ENCODE measurements at regions not wholly inside any gene's neighbourhood (a gene's known extent, or its start where the extent isn't known, plus 50 kb on each side); places are given as distances from the start of the nearest gene placed in this dataset.

DNA sequence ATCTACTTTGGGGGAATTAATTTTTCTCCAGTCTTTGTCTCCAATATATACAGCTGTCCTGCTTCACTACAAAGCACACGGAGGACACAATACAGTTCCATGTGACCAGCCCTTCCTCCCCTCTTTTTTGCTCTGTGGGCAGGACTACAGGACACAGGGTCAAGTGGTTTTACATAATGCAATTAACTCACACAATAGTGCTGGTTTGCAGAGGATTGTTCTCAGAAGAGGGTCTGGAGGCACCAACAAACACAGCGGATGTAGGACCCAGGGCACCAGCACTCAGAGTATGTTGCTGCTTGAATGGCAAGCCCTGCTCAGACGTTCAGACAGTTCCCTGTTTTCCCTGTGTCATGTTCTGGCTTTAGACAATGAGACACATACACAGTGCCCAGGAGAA lies 52.0 kb upstream of the NPTX2 start:
- no peak for DNase-seq (ENCODE audit: low read depth)

DNA sequence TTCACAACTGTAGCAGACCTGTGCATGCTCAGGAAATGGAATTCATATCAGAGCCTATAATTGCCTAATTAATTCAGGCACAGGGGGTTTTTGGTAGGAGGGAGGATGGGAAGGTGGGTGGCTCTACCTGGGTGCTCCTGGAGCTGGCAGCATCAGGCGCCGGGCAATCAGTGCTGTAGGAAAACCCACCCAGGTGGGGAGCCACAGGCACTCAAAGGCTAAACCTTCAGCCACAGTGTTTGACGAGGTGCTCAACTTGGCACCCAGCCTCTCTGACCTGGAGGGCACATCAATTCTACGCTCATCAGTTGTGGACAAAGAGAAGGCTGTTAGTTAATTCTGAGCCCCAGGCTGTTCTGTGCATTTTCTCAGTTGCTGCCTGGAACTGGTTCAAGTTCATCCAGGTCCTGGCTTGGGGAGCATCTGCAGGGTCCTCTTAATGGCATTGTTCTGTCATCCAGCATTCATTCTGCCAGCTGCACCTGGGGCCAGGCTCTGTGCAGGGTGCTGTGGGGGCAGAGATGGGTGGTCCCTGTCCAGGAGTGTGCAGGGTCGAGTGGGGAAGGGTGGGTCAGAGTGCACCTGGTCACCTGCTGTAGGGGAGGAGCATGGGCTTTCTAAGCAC lies 54.1 kb upstream of the NPTX2 start:
- DNase-seq (ENCODE audit: low read depth), result no peak

DNA sequence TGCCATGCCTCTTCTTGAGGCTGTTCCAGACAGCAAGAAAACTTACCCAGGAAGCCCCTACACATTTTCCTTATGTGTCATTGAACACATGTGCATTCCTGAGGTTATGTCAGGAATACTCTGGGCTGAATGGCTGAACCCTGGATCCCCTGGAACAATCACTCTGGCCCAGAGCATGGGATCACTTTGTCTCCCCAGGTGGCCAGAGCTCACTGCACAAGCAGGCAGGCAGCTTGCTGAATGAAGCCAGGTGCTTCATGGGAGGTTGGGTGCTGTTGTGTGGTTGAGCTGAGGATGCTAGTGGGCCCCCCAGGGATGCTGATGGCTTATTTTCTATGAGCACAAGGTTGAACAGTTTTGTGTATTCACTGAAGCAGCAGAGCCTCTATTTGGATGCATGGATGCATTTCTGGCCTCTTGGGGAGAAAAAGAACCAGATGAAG lies 54.7 kb upstream of the NPTX2 start:
- no peak for DNase-seq (ENCODE audit: low read depth)

DNA sequence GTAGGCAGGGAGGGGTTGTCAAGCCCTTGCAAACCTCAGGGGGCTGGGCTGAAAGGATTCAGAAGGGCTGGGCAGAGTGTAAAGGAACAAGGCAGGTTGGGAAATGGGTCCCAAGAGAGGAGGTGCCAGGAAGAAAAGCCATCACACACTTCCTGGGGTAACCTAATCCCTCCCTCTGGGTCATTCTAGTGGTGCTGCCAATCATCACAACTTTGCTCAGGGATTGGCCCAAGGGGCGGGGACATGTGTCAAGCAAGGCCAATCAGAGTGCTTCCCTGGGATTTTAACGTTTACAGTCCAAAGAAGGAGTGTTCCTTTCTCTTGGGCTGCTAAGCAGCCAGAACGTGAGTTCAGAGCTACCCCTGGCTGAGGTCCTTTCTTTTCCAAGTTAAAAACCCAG lies 57.1 kb upstream of the NPTX2 start:
- DNase-seq (ENCODE audit: low read depth), result peak; percentile 26

DNA sequence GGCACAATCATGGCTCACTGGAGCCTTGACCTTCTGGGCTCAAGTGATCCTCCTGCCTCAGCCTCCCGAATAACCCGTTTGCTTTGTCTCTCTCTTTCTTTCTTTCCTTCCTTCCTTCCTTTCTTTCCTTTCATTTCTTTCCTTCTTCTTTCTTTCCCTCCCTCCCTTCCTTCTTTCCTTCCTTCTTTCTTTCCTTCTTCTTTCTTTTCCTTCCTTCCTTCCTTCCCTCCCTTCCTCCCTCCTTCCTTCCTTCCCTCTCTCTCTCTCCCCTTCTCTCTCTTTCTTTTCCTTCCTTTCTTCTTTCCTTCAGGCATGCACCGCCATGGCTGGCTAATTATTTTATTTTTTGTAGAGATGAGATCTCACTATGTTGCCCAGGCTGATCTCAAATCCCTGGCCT lies 57.9 kb upstream of the NPTX2 start:
- no peak for DNase-seq (ENCODE audit: low read depth)

DNA sequence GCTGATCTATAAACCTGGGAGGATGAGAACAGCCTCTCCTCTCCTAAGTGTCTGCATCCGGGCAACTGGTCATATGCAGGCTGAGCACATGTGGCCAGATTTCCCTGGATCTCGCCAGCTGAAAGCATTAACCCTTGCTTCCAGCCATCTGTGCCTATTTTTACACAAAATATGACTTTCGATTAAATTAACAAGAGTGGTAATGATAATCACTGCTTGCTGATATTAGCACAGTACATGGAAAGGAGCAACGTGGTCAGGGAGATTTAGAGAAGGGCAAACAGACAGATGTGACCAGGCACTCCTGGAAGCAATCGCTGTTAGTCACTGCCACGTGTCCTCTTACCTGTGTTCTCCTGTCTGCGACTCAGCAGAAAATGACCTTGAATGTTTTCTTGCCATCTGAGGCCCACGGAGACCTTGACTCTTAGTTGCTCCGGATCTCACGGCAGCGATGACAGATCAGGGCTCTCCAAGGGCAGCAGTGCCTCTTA lies 59.5 kb upstream of the NPTX2 start:
- no peak for DNase-seq (ENCODE audit: low read depth)

DNA sequence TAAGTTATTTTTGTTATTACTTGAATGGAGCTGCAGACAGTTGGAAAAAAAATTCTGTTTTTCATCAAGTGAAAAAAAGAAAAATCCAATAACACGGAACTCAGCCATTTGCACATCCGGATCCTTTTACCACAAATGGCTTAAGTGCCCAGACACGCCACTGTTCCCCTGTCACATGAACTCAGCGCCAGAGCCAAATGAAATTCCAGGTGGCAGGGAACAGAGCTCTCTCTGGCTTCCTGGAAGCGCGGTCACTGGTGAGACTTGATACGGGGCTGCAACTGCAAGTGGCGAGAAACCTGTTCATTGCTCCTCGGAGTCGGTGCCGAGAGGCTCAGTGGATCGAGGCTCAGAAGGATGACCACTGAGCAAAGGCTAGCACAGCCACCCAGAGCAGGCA lies 60.8 kb upstream of the NPTX2 start:
- no peak for DNase-seq (ENCODE audit: low read depth)

DNA sequence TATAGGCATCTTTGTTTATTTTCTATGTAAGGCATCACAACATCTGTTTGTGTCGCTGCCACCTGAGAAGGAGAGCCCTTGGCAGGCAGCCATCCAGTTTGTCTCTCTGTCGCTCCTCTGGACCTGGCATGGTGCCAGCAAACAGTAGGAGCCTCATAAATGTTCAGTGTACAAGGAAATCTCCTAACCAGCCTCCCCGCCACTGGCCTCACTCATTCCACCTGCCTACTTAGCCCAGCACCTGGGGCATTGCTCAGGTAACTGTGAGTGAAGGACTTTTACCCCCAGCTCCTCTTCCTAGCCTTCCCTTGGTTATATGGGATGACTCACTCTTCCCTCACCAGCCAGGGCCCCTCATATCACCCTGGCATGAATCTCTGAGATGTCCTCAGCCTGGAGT lies 61.7 kb upstream of the NPTX2 start:
- peak; percentile 49 for DNase-seq (ENCODE audit: low read depth)

DNA sequence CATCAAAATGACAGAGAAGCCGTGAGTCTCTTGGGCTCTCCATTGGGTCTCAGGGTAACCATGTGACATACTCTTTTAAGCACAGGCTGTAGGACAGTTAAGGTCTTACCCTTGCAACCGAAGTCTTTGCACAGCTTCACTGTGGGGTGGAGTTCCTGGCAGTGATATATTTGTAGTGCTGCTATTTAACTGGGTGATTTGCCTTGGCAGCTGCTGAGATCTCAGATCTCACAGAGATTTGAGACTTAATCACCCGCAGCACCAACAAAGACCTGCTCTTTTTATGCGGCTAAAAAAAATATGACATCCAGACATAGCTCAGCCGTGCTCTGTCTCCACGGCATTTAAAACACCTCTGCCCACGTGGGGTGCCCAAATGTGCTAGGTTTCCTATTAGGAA lies 63.4 kb upstream of the NPTX2 start:
- no peak for DNase-seq (ENCODE audit: low read depth)

DNA sequence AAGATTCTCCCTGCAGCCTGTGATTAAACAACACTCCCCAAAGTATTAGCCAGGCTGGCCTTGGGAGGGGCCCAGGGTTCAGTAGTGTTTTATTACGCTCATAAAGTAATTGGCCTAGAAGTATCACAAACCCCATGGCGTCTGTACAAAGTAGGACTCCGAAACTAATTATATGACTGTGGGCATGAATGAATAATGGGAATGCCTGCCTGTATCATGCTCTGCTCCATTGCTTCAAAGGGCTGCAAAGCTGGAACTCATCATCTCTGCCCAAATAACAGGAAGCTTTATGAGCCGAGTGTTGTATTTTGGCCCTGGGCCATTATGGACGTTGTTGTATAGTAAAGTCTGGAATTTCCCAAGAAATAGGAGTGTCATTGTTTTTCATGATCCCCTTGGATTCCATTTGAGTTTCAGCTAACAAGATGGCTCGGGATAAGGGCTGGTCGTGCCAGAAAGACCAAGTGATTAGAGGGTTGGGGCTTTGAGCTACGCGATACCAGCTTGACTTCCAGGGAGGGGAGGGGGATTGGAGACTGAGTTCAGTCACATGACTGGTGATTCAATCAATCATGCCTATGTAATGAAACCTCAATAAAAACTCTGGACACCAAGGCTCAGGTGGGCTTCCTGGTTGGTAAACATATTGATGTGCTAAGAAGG lies 65.3 kb upstream of the NPTX2 start:
- DNase-seq (ENCODE audit: low read depth), result no peak

DNA sequence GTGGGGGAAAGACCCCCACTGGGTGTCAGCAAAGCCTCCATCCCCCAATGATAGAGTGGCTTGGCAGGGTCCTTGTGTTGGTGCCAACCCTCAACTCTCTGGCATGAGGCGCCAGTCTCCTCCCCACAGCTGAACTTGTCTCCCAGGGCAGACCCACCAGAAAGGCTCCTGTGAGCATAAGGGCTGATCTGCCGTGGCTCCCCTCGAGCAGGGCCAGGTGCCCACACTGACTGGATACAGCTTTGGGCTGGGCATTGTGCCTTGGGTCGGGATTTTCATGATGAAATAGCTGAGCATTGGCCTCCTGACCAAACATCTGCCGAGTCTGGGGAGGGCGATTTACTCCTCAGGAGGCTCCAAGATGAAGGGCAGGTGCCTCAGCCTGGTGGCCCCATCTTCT lies 68.1 kb upstream of the NPTX2 start:
- DNase-seq (ENCODE audit: low read depth), result no peak

DNA sequence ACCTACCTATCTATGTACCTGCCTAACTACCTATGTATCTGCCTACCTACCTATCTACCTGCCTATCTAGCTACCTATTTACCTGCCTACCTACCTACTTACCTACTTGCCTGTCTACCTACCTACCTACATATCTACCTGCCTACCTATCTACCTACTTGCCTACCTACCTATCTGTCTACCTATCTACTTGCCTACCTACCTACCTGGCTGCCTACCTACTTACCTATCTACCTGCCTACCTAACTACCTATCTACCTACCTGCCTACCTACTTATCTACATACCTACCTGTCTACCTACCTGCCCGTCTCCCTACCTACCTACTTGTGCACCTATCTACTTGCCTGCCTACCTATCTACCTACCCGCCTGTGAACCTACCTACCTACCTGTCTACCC lies 68.7 kb upstream of the NPTX2 start:
- no peak for DNase-seq (ENCODE audit: low read depth)

DNA sequence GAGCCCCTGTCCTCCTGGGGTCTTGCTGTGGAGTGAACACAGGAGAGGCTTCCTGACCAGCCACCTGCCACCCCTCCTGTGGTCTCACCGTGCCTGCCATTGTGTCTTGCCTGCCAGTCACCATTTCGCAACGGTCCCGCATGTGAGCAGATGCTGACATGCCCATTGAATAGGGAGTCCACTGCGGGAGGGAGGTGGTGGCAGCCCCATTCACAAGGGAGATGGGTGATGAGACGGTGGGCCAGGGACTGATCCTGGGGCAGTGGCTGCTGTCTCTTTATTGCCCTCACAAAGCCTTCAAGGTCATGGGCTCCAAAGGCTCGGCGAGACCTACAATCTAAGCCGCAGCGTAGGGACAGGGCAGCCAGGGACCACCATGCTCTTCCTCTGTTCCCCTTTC lies 76.0 kb upstream of the NPTX2 start:
- DNase-seq (ENCODE audit: low read depth), result no peak

DNA sequence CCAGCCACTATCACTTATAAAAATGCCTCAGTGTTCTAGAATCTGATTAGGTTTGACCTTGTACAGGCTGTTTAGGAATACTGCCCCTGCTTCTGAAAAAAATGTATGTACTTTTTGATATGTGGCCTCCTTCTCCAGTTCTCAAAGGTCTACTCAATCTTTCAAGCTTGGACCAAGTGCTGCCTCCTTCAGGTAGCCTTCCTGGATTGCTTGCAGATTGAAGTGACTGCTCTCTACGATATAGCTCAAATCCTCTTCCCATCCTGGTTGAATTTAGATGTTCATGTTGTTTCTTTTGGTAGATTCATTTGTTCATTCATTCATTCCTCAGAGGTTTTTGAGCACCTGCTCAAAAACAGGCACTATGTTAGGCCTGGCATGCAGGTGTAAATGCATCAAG lies 77.2 kb upstream of the NPTX2 start:
- no peak for DNase-seq (ENCODE audit: low read depth)

DNA sequence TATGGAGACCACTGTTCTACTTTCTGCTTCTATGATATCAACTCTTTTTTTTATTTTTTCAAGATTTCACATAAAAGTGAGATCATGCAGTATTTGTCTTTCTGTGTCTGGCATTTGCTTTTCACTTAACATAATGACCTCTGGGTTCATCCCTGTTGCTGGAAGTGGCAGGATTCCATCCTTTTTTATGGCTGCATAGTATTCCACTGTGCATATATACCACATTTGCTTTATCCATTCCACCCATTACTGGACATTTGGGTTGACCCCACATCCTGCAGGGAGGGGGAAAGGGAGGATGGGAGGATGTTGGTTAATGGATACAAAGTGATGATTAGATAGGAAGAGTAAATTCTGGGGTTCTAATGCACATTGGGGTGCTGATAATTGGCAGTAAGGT lies 80.3 kb upstream of the NPTX2 start:
- DNase-seq (ENCODE audit: low read depth), result no peak

DNA sequence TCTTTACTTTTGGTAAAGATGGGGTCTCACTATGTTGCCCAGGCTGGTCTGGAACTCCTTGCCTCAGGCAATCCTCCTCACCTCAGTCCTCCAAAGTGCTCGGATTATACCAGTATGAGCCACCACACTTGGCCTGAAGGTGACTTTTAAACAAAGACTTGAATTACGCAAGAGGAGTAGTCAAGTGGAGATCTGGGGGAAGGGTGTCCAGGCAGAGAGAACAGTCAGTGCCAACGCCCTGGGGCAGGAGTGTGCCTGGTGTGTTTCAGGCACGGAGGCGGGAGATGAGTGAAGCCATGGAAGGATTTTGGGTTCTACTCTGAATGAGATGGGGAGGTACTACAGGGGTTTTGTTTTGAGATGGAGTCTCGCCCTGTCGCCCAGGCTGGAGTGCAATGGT lies 82.6 kb upstream of the NPTX2 start:
- DNase-seq (ENCODE audit: low read depth), result no peak

DNA sequence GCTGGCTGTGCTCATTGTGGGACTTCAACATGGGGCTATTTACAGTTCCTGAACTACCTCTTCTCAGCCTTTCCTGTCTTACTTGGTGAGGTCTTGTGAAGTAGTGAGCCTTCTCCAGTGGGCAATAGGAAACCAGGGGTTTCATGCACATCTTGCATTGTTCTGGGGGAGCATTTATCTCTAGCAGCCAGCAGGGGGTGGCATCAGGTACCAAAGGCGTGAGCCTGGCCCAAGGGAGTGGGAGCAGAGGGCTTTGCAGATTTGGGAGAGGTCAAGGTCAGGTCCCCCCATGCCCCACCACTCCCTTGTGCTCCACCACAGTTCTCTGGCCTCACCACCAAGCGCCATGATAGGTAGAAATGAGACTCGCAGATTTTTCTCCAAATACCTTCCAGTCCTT lies 85.4 kb upstream of the NPTX2 start:
- no peak for DNase-seq (ENCODE audit: low read depth)

DNA sequence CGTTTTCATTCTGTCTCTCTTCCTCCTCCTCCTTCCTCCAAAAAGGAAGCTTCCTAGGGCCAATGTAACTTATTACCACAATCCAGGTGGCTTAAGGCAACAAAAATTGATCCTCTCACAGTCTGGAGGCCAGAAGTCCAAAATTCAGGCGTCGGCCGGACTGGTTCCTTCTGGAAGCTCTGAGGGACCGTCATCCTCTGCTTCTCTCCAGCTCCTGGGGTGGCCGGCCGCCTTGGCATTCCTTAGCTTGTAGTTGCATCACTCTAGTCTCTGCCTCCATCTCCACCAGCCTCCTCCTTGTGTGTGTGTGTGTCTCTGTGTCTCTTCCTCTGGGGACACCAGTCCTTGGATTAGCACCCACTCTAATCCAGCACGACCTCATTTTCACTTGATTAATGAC lies 89.0 kb upstream of the NPTX2 start:
- no peak for DNase-seq (ENCODE audit: low read depth)

DNA sequence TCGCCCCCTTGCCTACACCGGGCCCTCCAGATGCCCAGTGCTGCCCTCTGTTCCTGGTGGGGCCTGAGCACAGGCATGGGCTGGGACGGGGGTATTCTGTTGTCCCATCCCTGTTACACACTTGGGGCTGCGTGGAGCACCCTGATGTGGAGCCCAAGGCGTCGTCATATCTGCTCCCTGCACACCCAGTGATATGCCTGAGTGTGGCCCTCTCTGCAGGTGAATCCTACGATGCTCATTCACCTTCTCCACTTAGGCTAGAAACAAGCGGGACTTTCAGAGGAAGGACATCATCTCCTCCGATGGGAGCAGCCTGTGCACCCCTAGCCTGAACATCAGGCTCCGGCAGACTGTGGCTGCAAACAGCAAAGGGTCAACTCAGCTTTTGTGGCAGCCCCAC lies 91.0 kb upstream of the NPTX2 start:
- no peak for DNase-seq (ENCODE audit: low read depth)

DNA sequence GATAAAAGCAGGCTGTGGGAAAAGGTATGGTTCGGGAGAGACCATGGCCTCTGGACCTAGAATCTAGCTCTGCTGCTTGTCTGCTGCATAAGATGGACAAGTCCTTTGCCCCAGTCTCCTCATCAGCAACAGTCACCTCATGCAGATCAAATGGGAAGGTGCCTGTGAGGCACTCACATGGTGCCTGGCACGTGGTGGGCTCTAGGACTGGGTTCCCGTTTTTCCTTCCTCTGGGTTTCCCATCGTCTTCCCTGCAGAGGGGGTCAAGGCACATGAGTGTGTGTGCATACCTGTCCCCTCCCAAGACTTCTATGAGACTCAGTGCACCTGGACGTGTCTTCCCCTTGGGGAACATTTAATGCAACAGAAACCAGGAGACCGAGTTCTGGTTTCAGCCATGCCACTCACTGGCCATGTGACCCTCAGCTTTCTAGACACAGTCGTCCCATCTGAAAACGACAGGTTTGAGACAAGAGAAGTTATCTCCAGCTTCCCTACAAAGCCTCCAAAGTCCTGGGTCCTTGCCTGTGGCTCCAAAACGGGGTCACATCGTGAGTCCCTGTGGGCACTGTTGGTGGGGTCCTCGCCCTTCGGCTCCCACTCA lies 95.9 kb upstream of the NPTX2 start:
- DNase-seq (ENCODE audit: low read depth), result no peak

DNA sequence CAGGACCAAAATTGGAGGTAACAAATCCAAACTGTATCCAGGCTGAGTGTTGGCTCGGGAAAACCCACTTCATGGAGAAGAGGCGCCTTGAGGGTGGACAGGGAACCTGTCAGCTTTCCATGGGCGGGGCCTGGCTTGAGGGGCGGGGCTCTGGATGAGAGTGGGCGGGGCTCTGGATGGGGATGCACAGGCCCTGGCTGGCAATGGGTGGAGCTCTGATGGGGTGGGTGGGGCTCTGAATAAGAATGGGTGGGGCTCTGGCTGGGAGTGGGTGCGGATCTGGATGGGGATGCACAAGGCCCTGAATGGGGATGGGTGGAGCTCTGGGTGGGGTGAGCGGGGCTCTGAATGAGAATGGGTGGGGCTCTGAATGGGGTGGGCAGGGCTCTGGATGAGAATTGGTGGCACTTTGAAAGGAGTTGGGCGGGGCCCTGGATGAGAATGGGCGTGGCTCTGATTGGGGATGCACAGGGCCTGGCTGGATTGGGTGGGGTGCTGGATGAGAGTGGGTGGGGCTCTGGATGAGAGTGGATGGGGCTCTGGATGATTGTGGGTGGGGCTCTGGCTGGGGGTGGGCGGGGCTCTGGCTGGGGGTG lies 96.6 kb upstream of the NPTX2 start:
- no peak for DNase-seq (ENCODE audit: low read depth)

DNA sequence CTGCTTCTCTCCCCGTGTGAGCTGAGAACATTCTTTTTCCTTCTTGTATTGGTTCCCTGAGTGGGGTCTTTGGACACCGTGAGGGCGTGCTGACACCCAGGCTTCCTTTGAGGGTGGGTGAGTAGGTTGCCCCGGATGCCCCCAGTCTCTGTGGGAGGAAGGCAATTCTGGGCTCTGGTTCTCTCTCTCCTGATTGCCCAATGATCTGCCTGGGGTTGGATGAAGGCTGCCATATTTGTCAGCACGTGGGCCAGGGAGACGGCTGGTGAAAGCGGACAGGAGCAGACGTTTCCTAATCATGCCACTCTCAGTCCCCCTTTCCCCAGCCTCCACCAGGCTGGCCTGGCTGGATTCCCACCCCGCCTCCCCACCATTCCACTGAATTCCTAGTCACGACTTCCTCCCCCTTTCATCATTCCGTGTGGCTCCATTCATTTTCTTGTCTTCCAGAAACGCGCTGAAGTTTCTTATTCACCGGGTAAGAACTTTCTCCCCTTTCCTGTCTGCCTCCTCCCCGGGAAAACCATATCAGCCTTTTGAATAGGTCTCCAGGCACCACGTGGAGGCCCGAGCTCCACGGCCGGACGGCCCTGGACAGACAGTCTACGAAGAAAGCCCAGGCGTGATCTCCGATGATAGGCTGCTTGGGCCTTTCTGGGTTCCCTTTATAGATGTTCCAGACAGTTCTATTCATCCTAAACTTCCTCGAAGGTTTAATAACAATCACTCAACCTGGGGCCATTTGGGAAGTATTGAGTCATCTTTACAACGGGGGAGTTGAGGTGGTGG lies 98.7 kb upstream of the NPTX2 start:
- DNase-seq (ENCODE audit: low read depth), result no peak
